ENCODE measurements at regions not wholly inside any gene's neighbourhood (a gene's known extent, or its start where the extent isn't known, plus 50 kb on each side); places are given as distances from the start of the nearest gene placed in this dataset.

DNA sequence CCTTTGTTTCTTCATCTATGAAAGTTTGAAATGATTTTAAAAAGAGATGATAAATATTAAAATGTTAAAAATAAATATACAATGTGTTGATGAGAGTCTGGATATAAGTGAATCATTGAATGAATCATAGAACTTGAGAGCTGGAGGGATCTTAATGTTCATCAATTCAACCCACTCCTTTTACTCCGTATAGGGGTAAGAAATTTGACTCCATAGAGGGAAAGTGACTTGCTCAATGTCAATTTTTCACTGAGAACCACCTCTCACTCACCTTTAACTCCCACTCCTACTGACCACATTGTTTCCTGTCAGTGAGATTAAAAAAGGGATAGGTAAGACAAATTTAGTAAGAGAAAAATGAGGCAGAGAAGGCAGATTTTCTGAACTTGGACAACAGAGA lies 557.2 kb upstream of the GRIA3 start:
- TF ChIP-seq EZH2phosphoT487 (IDR thresholded peaks at IDR 0.05; ENCODE audit: low read length) (no peak), EZH2 (optimal IDR thresholded peaks at IDR 0.05; ENCODE audit: low read depth, low read length) (no peak)
- TF ChIP-seq, protein P1, sequence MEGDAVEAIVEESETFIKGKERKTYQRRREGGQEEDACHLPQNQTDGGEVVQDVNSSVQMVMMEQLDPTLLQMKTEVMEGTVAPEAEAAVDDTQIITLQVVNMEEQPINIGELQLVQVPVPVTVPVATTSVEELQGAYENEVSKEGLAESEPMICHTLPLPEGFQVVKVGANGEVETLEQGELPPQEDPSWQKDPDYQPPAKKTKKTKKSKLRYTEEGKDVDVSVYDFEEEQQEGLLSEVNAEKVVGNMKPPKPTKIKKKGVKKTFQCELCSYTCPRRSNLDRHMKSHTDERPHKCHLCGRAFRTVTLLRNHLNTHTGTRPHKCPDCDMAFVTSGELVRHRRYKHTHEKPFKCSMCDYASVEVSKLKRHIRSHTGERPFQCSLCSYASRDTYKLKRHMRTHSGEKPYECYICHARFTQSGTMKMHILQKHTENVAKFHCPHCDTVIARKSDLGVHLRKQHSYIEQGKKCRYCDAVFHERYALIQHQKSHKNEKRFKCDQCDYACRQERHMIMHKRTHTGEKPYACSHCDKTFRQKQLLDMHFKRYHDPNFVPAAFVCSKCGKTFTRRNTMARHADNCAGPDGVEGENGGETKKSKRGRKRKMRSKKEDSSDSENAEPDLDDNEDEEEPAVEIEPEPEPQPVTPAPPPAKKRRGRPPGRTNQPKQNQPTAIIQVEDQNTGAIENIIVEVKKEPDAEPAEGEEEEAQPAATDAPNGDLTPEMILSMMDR (IDR thresholded peaks at IDR 0.05; ENCODE audit: low read length) = no peak
